D341Med (cell line): ENCODE measurements at regions not wholly inside any gene's neighbourhood (a gene's known extent, or its start where the extent isn't known, plus 50 kb on each side); places are given as distances from the start of the nearest gene placed in this dataset.

Experiments used
- DNase-seq: peaks from one replicate; pipeline ENCODE4 v3.0.0; 2012; ENCODE audit warnings: low spot score

- DNase-seq: no peak
Observed at GRCh38 chr15:70277556-70277955, 179.8 kb upstream of the TLE3 start.

- DNase-seq: no peak
Observed at GRCh38 chr15:70276401-70276800, 178.7 kb upstream of the TLE3 start.

- no peak for DNase-seq
Observed at GRCh38 chr15:70275461-70276138, 177.9 kb upstream of the TLE3 start.

- DNase-seq: no peak
Observed at GRCh38 chr15:70274908-70275307, 177.2 kb upstream of the TLE3 start.

GRCh38 chr15:70274255-70274880, 176.7 kb upstream of the TLE3 start:
- DNase-seq: no peak

- no peak for DNase-seq
Observed at GRCh38 chr15:70273808-70274207, 176.1 kb upstream of the TLE3 start.

GRCh38 chr15:70272565-70273355, 175.0 kb upstream of the TLE3 start:
- DNase-seq: no peak

GRCh38 chr15:70271422-70272088, 173.8 kb upstream of the TLE3 start:
- no peak for DNase-seq

- no peak for DNase-seq
Observed at GRCh38 chr15:70270752-70271111, 173.0 kb upstream of the TLE3 start.

- no peak for DNase-seq
Observed at GRCh38 chr15:70269991-70270751, 172.5 kb upstream of the TLE3 start.

- no peak for DNase-seq
Observed at GRCh38 chr15:70269311-70269911, 171.7 kb upstream of the TLE3 start.

GRCh38 chr15:70268698-70269251, 171.1 kb upstream of the TLE3 start:
- DNase-seq: no peak

GRCh38 chr15:70267879-70268278, 170.2 kb upstream of the TLE3 start:
- no peak for DNase-seq

- DNase-seq: no peak
Observed at GRCh38 chr15:70267306-70267705, 169.6 kb upstream of the TLE3 start.

- DNase-seq: no peak
Observed at GRCh38 chr15:70266412-70267121, 168.8 kb upstream of the TLE3 start.

GRCh38 chr15:70265986-70266385, 168.3 kb upstream of the TLE3 start:
- no peak for DNase-seq

- DNase-seq: no peak
Observed at GRCh38 chr15:70265466-70265978, 167.8 kb upstream of the TLE3 start.

- DNase-seq: no peak
Observed at GRCh38 chr15:70264738-70265465, 167.2 kb upstream of the TLE3 start.

GRCh38 chr15:70264014-70264582, 166.4 kb upstream of the TLE3 start:
- no peak for DNase-seq
